AG08395 (cell line): ENCODE measurements at regions not wholly inside any gene's neighbourhood (a gene's known extent, or its start where the extent isn't known, plus 50 kb on each side); places are given as distances from the start of the nearest gene placed in this dataset.

Experiments used
- DNase-seq: peaks from one replicate; pipeline ENCODE4 v3.0.0; 2012; ENCODE audit warnings: mixed read lengths, low spot score

DNA sequence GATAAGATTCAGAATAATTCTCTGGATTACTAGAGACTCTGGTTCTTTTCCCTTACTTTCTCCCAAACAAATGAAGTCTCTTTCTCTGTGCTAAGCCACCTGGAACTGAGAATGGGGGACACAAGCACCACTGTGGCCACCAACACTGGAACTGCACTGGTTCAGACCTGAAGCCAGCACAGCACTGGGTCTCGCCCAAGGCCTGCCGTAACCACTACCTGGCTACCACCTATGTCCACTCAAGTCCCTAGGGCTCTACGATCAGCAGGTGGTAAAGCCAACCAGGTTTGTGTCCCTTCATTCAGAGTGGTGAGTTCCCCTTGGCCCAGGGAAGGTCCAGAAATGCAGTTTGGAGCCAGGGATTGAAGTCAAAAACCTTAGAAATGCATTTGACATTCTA lies 626.2 kb downstream of the DIAPH3 start:
- DNase-seq, result no peak

- no peak for DNase-seq
Measured at GRCh38 chr13:59538512-59538911, 625.2 kb downstream of the DIAPH3 start.

- DNase-seq, result no peak
Measured at GRCh38 chr13:59542303-59542702, 621.4 kb downstream of the DIAPH3 start.

DNA sequence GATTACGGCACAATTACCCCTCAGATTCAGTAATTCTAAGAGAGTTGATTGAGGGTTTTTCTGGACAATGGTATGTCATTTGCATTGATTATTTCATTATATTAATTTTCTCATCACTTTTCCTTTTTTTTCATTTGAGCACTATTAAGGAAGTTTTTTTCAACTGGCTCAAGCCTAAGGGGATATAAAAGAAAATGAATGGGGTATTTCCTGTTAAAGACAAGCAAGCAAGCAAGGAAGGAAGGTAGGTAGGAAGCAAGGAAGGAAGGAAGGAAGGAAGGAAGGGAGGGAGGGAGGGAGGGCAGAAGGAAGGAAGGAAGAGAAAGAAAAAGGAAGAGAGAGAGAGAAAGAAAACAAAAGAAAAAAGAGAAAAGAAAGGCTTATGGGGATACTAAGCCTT lies 620.3 kb downstream of the DIAPH3 start:
- no peak for DNase-seq

- no peak for DNase-seq
Measured at GRCh38 chr13:59545007-59545406, 618.7 kb downstream of the DIAPH3 start.

- DNase-seq, result no peak
Measured at GRCh38 chr13:59546178-59546577, 617.5 kb downstream of the DIAPH3 start.

DNA sequence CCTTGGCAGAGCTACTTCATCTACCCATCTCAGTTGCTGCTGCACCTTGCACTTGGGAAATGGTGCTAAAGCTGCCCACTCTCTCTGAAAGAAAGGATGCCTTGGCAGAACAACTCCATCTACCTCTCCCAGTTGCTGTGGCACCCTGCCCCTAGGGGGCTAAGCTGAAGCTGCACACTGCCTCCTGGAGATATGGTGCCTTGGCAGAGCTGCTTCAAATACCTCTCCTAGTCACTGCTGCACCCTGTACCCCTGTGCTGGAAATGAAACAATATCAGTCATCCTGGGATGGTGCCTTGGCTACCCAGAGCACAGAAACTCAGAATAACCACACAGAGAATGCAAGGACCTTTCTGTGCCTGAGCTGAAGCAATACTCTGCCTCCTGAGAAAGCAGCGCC lies 615.8 kb downstream of the DIAPH3 start:
- no peak for DNase-seq

DNA sequence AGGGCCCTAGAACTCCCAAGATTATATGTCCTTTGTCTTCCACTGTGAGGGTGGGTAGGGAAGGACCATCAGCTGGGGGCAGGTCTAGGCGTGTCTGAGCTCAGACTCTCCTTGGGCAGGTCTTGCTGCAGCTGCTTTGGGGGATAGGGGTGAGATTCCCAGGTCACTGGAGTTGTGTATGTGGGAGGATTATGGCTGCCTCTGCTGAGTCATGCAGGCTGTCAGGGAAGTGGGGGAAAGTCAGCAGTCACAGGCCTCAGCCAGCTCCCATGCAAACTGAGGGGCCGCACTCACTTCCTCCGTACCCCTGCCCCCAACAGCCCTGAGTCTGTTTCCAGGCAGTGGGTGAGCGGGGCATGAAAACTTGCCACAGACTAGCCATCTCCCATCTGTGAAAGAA lies 600.8 kb downstream of the DIAPH3 start:
- DNase-seq, result no peak

GRCh38 chr13:59566561-59566960 lies 597.2 kb downstream of the DIAPH3 start:
- no peak for DNase-seq

GRCh38 chr13:59568306-59568705 lies 595.4 kb downstream of the DIAPH3 start:
- no peak for DNase-seq

GRCh38 chr13:59570204-59570603 lies 593.5 kb downstream of the DIAPH3 start:
- DNase-seq, result no peak

- no peak for DNase-seq
Measured at GRCh38 chr13:59584101-59584500, 579.6 kb downstream of the DIAPH3 start.

DNA sequence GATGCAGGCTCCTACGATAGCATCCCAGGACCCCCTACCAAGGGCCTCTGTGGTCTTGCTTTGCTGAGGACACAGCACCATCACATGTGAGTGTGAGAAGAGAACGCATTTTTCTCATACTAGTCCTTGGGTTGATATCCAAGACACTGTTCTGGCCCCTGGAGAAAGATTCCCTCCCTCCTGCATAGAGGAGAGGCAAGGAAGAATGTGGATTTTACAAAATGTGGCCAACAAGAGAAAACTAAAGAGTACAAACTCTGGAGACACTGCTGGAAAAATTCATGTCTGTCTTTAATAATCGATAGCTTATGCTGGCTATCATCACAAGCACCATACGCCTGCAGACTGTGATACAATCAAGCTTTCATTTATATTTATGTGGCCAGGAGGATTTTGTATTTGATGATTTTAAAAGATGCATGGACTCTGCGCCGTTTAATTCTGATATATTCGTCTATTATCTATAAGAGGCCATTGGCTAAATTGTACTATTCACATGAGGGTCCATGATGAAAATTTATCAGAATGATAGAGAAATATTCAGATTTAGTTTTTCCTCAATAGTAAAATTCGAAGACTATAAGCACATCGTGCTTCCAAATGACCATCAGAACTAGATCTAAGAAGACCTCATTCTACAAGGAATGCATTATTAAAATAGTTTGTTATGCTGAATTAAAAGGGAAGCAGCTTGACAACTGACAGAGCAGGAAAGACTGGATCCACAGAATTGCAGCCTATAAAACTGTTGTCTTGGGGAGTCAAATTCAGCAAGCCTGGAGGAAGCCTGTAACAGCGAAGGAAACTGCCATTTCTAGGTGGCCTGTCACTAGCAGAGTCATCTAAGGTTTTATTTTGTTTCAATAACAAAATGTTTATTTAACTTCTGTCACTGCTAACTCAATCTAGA lies 578.7 kb downstream of the DIAPH3 start:
- no peak for DNase-seq

DNA sequence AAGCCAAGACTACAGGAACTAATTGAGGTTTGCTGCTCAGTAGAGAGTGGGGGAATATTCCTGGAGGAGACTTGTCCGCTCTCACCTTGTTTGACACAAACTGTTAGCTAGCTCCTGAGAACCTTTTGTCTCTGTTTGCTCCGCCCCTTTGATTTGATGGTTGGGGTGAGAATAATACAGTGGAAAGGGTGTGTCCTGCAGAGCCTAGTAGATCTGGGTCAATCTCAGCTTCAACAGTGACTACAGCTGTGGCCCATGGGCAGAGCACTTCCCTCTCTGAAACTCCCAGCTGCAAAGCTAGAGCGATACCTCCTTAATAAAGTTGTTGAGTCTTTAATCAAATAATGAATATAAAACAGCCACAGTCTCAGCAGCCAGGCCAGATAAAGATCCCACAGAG lies 576.7 kb downstream of the DIAPH3 start:
- no peak for DNase-seq

GRCh38 chr13:59587971-59588716 lies 575.6 kb downstream of the DIAPH3 start:
- DNase-seq, result no peak

GRCh38 chr13:59588717-59589067 lies 575.0 kb downstream of the DIAPH3 start:
- DNase-seq, result no peak

DNA sequence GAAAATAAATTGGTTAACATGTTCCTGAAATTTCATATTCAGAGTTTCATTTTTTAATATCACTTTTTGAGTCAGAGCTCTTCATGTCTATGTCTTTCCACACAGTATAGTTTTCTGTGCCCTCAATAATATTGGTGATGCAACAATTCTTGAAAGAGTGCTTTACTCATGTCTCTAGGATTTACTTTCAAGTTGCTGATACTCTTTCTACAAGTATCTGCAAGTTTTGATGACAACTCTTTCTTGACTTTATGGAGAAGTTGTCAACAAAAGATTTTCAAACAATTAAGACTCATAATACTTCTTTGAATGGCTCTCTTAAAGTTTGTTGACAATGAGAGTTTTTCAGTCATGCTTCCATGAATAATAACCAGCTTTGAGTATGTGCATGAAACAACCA lies 561.7 kb downstream of the DIAPH3 start:
- DNase-seq, result no peak

- no peak for DNase-seq
Measured at GRCh38 chr13:59603646-59604045, 560.1 kb downstream of the DIAPH3 start.

DNA sequence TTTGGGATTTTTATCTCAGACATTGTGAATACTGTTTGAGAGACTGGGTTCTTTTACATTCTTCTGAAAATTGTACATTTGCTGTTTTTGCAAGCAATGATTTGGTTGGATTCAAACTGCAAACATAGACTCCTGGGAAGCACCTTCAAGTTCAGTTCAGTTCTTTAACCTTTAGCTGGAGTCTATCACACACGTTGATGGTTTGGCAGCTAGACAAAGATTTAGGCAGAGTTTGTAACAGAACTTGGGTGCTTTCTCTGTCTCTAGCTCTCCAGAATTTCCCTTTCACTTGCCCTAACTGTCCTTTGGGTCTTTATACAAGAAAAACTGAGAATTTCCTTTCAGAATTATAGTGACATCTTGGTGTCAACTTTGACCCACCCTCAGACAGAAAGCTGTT lies 556.6 kb downstream of the DIAPH3 start:
- DNase-seq, result no peak

- no peak for DNase-seq
Measured at GRCh38 chr13:59607780-59608233, 555.9 kb downstream of the DIAPH3 start.

DNA sequence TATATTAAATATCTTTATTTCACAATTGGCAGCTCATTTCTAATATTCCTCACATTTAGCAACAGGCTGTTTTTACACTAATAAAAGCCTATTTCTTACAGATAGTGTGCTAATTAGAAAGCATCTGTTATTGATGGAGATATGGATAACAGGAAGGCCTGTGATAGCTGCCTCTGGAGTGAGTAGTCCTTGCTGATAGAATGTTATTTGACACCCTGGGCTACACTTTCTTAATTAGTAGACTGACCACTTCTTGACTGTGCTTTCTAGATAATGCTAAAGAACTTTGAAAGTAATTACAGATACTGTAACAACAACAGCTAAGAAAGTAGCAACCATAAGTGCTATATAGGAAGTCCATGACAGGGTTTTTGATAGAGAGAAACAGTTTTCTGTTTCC lies 554.3 kb downstream of the DIAPH3 start:
- no peak for DNase-seq
